Glutamatergic neuron (in vitro differentiated cells): ENCODE measurements at regions not wholly inside any gene's neighbourhood (a gene's known extent, or its start where the extent isn't known, plus 50 kb on each side); places are given as distances from the start of the nearest gene placed in this dataset.
"Not testable (repeated sequence)": the region's sequence is repeated elsewhere in the genome, so short reads cannot be mapped to it uniquely, and the experiment has no call there.

Source experiments
- DNase-seq: peaks from one replicate; pipeline ENCODE4 v3.0.0; 2022
- H3K27ac Mint-ChIP-seq: one replicate; pipeline ENCODE4 v1.8.0; 2020; ENCODE audit warnings: mild to moderate bottlenecking, mixed read lengths, inconsistent platforms; ENCODE audit not compliant: unreplicated experiment
- H3K27me3 Mint-ChIP-seq: one replicate; pipeline ENCODE4 v1.8.0; 2020; ENCODE audit warnings: mild to moderate bottlenecking, moderate library complexity, mixed read lengths, inconsistent platforms; ENCODE audit not compliant: unreplicated experiment
- H3K36me3 Mint-ChIP-seq: one replicate; pipeline ENCODE4 v1.8.0; 2020; ENCODE audit warnings: mild to moderate bottlenecking, mixed read lengths, inconsistent platforms; ENCODE audit not compliant: unreplicated experiment
- H3K4me1 Mint-ChIP-seq: one replicate; pipeline ENCODE4 v1.8.0; 2020; ENCODE audit warnings: mild to moderate bottlenecking, low read depth, mixed read lengths, inconsistent platforms; ENCODE audit not compliant: unreplicated experiment
- H3K4me3 Mint-ChIP-seq: one replicate; pipeline ENCODE4 v1.8.0; 2020; ENCODE audit warnings: mild to moderate bottlenecking, mixed read lengths, inconsistent platforms; ENCODE audit not compliant: unreplicated experiment
- H3K9me3 Mint-ChIP-seq: one replicate; pipeline ENCODE4 v1.8.0; 2020; ENCODE audit warnings: mild to moderate bottlenecking, moderate library complexity, mixed read lengths, inconsistent platforms; ENCODE audit not compliant: unreplicated experiment
- CTCF ChIP-seq: fragments of 200-600 bp; sonication (generic); IDR thresholded peaks from one replicate; pipeline ENCODE4 v1.5.0; 2021; ENCODE audit not compliant: partially characterized antibody, unreplicated experiment

GRCh38 chr10:76815505-76815904 lies 822.1 kb downstream of the KCNMA1 start:
- H3K4me3 Mint-ChIP-seq, H3K4me1 Mint-ChIP-seq, H3K36me3 Mint-ChIP-seq, H3K27me3 Mint-ChIP-seq, H3K27ac Mint-ChIP-seq, DNase-seq, H3K9me3 Mint-ChIP-seq: not testable (repeated sequence)

GRCh38 chr10:76811430-76811829 lies 826.2 kb downstream of the KCNMA1 start:
- no peak for DNase-seq
- Mint-ChIP-seq H3K27me3 (peaks cover 2% of the 10 kb centered on the region), H3K4me3 (no peak overlapping the region), H3K36me3 (no peaks in the 10 kb centered on the region), H3K4me1 (no peaks in the 10 kb centered on the region), H3K9me3 (peaks cover 2% of the 10 kb centered on the region), H3K27ac (no peak overlapping the region)
- TF ChIP-seq CTCF: no peak

- Mint-ChIP-seq H3K27me3 (no peaks in the 10 kb centered on the region), H3K4me3 (no peak overlapping the region), H3K36me3 (no peaks in the 10 kb centered on the region), H3K4me1 (no peaks in the 10 kb centered on the region), H3K9me3 (peaks cover 2% of the 10 kb centered on the region), H3K27ac (no peak overlapping the region)
- no peak for TF ChIP-seq CTCF
- DNase-seq: no peak
These were observed 849.2 kb downstream of the KCNMA1 start for GRCh38 chr10:76788452-76788811.

- no peak overlapping the region for H3K4me3 Mint-ChIP-seq
- no peak for TF ChIP-seq CTCF
- H3K36me3 Mint-ChIP-seq: no peaks in the 10 kb centered on the region
- H3K4me1 Mint-ChIP-seq: no peaks in the 10 kb centered on the region
- no peak for DNase-seq
- H3K27me3 Mint-ChIP-seq: no peaks in the 10 kb centered on the region
- peaks cover 2% of the 10 kb centered on the region for H3K9me3 Mint-ChIP-seq
- H3K27ac Mint-ChIP-seq: no peak overlapping the region
These were observed 849.7 kb downstream of the KCNMA1 start for GRCh38 chr10:76787746-76788451.

GRCh38 chr10:76786504-76787072 lies 851.0 kb downstream of the KCNMA1 start:
- Mint-ChIP-seq H3K9me3 (peaks cover 2% of the 10 kb centered on the region), H3K36me3 (no peaks in the 10 kb centered on the region), H3K27ac (no peak overlapping the region), H3K4me3 (no peak overlapping the region), H3K27me3 (no peaks in the 10 kb centered on the region), H3K4me1 (no peaks in the 10 kb centered on the region)
- DNase-seq: no peak
- no peak for TF ChIP-seq CTCF
